ENCODE measurements at regions not wholly inside any gene's neighbourhood (a gene's known extent, or its start where the extent isn't known, plus 50 kb on each side); places are given as distances from the start of the nearest gene placed in this dataset.

DNA sequence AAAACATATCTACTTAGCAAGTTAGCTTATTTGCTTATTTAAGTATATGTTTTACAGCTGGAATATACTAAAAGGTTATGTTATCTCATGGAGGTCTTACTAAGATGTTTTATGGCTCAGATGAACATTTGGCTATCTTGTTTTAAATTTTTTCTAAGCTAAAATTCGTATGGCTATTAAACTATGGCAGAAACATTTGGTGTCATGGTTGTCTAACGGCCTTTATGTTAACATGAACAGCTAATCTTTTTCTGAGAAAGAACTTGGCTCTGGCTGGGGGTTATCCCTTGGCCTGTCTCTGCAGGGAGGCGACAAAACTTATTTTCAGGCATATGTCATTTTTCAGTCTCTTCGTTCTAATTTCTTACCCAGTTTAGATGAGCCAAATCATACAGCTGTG lies 101.5 kb upstream of the MTPN start (continued):
- TF ChIP-seq RBBP5 (IDR thresholded peaks at IDR 0.05; ENCODE audit: borderline replicate concordance, low read depth, low read length) = no peak
- no peak for TF ChIP-seq PHF8 (conservative IDR thresholded peaks at IDR 0.05; ENCODE audit: low read depth, low read length)
- no peak for TF ChIP-seq TCF12 (IDR thresholded peaks at IDR 0.05; ENCODE audit: low read depth, low read length)
- TF ChIP-seq NRF1 (IDR thresholded peaks at IDR 0.05; ENCODE audit: low read depth, low read length) = no peak
- no peak for TF ChIP-seq POLR2A (IDR thresholded peaks at IDR 0.05; ENCODE audit: control extremely low read depth in 1 of 2, low read depth in 2 of 2, low read length in 2 of 2)
- TF ChIP-seq TAF1 (IDR thresholded peaks at IDR 0.05; ENCODE audit: low read depth, low read length) = no peak
- TF ChIP-seq TAF7 (optimal IDR thresholded peaks at IDR 0.05; ENCODE audit: borderline replicate concordance, low read depth, low read length) = no peak
- no peak for TF ChIP-seq POLR2AphosphoS5 (IDR thresholded peaks at IDR 0.05; ENCODE audit: low read depth, low read length)
- TF ChIP-seq SRF (IDR thresholded peaks at IDR 0.05; ENCODE audit: low read depth, low read length) = no peak
- no peak for TF ChIP-seq EGR1 (IDR thresholded peaks at IDR 0.05; ENCODE audit: borderline replicate concordance, low read depth, low read length)
- TF ChIP-seq RNF2 (IDR thresholded peaks at IDR 0.05; ENCODE audit: borderline replicate concordance, low read depth, low read length, missing control alignments, poor library complexity, severe bottlenecking) = no peak
- TF ChIP-seq RXRA (IDR thresholded peaks at IDR 0.05; ENCODE audit: insufficient read depth, low read depth, low read length) = no peak
- TF ChIP-seq KDM4A (IDR thresholded peaks at IDR 0.05; ENCODE audit: low read depth, low read length, severe bottlenecking) = no peak
- TF ChIP-seq SP2 (IDR thresholded peaks at IDR 0.05; ENCODE audit: low read length) = no peak
- TF ChIP-seq, protein P1, sequence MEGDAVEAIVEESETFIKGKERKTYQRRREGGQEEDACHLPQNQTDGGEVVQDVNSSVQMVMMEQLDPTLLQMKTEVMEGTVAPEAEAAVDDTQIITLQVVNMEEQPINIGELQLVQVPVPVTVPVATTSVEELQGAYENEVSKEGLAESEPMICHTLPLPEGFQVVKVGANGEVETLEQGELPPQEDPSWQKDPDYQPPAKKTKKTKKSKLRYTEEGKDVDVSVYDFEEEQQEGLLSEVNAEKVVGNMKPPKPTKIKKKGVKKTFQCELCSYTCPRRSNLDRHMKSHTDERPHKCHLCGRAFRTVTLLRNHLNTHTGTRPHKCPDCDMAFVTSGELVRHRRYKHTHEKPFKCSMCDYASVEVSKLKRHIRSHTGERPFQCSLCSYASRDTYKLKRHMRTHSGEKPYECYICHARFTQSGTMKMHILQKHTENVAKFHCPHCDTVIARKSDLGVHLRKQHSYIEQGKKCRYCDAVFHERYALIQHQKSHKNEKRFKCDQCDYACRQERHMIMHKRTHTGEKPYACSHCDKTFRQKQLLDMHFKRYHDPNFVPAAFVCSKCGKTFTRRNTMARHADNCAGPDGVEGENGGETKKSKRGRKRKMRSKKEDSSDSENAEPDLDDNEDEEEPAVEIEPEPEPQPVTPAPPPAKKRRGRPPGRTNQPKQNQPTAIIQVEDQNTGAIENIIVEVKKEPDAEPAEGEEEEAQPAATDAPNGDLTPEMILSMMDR (IDR thresholded peaks at IDR 0.05; ENCODE audit: control extremely low read depth in 1 of 3, insufficient read depth in 1 of 3, low read depth in 1 of 3, low read length in 3 of 3) = no peak
- TF ChIP-seq SAP30 (IDR thresholded peaks at IDR 0.05; ENCODE audit: insufficient read depth, insufficient replicate concordance, low read length) = no peak
- no peak for TF ChIP-seq BACH1 (IDR thresholded peaks at IDR 0.05; ENCODE audit: low read length)
- TF ChIP-seq NANOG (IDR thresholded peaks at IDR 0.05; ENCODE audit: insufficient read depth, low read depth, low read length, poor library complexity, severe bottlenecking) = no peak
- TF ChIP-seq SP4 (IDR thresholded peaks at IDR 0.05; ENCODE audit: low read length) = no peak
